Ishikawa (cell line): ENCODE measurements at regions not wholly inside any gene's neighbourhood (a gene's known extent, or its start where the extent isn't known, plus 50 kb on each side); places are given as distances from the start of the nearest gene placed in this dataset.

Experiments
- CEBPB ChIP-seq: IDR thresholded peaks from 2 replicates; pipeline ENCODE4 v1.6.1; 2012
- EGR1 ChIP-seq: IDR thresholded peaks from 2 replicates; pipeline ENCODE4 v1.6.1; 2012
- FOXM1 ChIP-seq: IDR thresholded peaks from 2 replicates; pipeline ENCODE4 v1.6.1; 2012; ENCODE audit warnings: low read depth, borderline replicate concordance
- NFIC ChIP-seq: IDR thresholded peaks from 2 replicates; pipeline ENCODE4 v1.6.1; 2012
- TCF12 ChIP-seq: IDR thresholded peaks from 2 replicates; pipeline ENCODE4 v1.6.1; 2012; ENCODE audit warnings: low read depth
- TEAD4 ChIP-seq: IDR thresholded peaks from 2 replicates; pipeline ENCODE4 v1.6.1; 2012
- USF1 ChIP-seq: IDR thresholded peaks from 2 replicates; pipeline ENCODE4 v1.6.1; 2012

GRCh38 chr10:57333880-57334279, 933.8 kb downstream of the IPMK start:
- TF ChIP-seq CEBPB, result no peak
- no peak for TF ChIP-seq FOXM1
- no peak for TF ChIP-seq TCF12
- no peak for TF ChIP-seq EGR1
- TF ChIP-seq USF1, result no peak
- no peak for TF ChIP-seq TEAD4
- no peak for TF ChIP-seq NFIC
